ENCODE measurements at regions not wholly inside any gene's neighbourhood (a gene's known extent, or its start where the extent isn't known, plus 50 kb on each side); places are given as distances from the start of the nearest gene placed in this dataset.

DNA sequence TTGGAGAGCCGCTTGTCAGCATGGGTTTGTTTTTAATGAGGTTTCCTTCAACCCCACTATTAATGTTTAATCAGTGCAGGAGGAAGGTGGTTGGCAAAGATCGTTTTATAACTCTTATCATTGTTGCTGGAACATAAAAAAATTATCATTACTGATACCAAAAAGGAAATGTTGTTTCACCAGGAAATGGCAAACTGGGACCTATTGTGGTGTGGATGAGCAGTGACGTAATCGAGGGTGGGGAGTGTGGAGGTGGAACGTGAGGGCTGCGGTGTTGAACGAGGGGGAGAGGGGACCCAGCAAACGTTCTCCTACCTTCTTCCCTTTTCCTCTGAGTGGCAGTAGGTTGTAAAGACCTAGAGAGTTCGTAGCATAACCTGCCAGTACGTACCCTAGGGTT is 71.9 kb upstream of the TOMM7 start:
- DNase-seq (ENCODE audit: low spot score) = no peak
- no peak overlapping the region for H3K27ac ChIP-seq
- TF ChIP-seq, protein P1, sequence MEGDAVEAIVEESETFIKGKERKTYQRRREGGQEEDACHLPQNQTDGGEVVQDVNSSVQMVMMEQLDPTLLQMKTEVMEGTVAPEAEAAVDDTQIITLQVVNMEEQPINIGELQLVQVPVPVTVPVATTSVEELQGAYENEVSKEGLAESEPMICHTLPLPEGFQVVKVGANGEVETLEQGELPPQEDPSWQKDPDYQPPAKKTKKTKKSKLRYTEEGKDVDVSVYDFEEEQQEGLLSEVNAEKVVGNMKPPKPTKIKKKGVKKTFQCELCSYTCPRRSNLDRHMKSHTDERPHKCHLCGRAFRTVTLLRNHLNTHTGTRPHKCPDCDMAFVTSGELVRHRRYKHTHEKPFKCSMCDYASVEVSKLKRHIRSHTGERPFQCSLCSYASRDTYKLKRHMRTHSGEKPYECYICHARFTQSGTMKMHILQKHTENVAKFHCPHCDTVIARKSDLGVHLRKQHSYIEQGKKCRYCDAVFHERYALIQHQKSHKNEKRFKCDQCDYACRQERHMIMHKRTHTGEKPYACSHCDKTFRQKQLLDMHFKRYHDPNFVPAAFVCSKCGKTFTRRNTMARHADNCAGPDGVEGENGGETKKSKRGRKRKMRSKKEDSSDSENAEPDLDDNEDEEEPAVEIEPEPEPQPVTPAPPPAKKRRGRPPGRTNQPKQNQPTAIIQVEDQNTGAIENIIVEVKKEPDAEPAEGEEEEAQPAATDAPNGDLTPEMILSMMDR (conservative IDR thresholded peaks at IDR 0.05; ENCODE audit: low read depth) = no peak
- CTCF ChIA-PET = interaction anchor here (0.6 kb wide), 2 partner anchors 40 to 119 kb away, joined by 3 to 5 read pairs; no protein-coding TSS in a partner anchor
- POLR2A ChIA-PET (ENCODE audit: low non-redundant PET) = no interaction called here

DNA sequence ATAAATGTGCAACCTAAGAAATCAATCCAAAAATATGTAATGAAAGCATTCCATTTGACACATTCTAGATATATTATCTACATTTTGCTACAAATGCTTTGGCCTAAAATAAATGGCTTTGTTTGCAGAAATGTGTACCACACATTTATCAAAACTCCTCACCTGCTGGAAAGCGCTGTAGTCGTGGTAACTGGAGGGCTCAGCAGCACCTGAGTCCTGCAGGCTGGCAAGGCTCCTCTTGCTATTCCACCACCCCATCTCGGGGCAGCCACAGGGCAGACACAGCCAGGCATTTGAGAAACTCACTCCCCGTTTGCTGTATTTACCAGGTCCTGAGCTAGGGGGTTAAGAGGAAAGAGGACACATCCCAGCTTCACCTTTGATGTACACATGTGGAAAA is 68.1 kb upstream of the TOMM7 start:
- no peak overlapping the region for H3K27ac ChIP-seq
- DNase-seq (ENCODE audit: low spot score) = no peak
- ChIA-PET POLR2A (ENCODE audit: low non-redundant PET) (interaction anchor here (0.6 kb wide), 1 partner anchor 45 kb away, joined by 3 read pairs; no protein-coding TSS in a partner anchor), CTCF (no interaction called here)
- TF ChIP-seq, protein P1 (conservative IDR thresholded peaks at IDR 0.05; ENCODE audit: low read depth) = no peak

DNA sequence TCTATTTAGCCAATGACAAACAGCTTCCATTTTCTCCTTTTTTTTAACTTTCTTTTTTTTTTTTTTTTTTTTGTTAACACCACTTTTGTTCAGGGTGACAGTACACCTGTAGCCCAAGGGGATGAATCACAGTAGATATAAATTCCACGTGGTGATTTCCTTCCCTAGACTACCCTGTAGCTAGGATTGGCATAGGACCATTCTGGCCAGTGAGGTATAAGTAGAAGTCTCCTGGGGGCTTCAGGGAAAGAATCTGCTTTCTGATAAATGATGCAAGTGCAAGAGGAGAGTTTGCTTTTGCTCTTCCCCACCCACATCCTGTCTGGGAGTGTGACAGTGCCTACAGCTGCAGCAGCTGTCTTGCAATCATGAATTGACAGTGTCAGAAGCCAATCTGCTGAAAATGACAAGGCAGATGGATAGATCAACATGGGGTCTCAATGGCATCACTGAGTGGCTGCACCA is 63.2 kb upstream of the TOMM7 start:
- TF ChIP-seq, protein P1 (conservative IDR thresholded peaks at IDR 0.05; ENCODE audit: low read depth) = no peak
- no peak for DNase-seq (ENCODE audit: low spot score)
- ChIA-PET CTCF (interaction anchor here (0.6 to 0.8 kb wide), 3 partner anchors 16 to 127 kb away, joined by 3 to 10 read pairs (median 3); no protein-coding TSS in a partner anchor), POLR2A (ENCODE audit: low non-redundant PET) (no interaction called here)
- no peak overlapping the region for H3K27ac ChIP-seq

DNA sequence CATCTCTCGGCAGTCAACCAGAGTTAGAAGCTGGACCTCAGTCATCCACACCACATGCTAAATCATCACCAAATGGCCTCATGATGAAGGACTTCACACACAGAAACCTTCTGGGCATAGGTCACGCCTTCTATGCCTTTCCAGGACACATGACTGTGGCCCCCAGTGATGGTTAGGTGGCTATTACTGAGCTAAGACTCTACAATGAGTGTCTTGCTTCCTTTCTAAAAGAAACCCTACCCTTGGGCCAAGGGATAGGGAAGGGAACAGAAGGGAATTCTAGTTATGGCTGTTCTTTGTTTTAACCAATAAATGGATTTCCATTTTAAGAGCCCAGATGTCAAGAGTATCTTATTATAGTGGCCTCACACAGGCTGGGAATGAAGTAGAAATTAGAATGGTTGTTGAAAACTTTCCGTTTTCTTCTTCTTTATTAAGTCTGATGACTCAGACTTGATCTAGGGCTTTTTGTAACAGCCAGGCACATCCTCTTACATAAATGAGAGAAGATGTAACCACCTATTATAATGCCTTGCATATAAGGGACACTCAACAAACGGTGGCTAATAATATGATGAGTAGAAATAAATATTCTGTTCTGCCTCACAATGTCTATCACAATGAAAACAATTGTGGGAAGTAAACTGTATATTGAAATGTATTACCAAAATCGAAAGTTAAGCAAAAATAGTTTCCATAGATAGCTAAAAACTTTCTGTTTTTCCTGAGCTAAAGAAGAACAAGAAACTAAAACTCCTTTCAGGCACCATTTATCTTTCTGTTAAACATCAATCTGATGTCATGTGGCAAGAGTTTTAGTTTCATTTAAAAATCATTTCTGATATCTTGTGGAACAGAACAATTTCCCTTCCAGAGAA is 62.5 kb upstream of the TOMM7 start:
- TF ChIP-seq, protein P1 (conservative IDR thresholded peaks at IDR 0.05; ENCODE audit: low read depth) = no peak
- H3K27ac ChIP-seq = no peak overlapping the region
- ChIA-PET CTCF (interaction anchor here (0.7 to 0.8 kb wide), 2 partner anchors 17 to 128 kb away, joined by 3 to 10 read pairs; no protein-coding TSS in a partner anchor), POLR2A (ENCODE audit: low non-redundant PET) (no interaction called here)
- no peak for DNase-seq (ENCODE audit: low spot score)

DNA sequence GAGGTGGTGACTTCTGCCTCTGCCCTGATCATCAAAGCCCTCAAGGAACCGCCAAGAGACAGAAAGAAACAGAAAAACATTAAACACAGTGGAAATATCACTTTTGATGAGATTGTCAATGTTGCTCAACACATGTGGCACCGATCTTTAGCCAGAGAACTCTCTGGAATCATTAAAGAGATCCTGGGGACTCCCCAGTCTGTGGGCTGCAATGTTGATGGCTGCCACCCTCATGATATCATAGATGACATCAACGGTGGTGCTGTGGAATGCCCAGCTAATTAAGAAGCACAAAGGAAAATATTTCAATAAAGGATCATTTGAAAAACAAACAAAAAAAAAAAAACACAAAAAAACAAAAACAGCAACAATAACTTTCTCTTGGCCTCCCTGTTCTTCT is 59.5 kb upstream of the TOMM7 start:
- H3K27ac ChIP-seq = no peak overlapping the region
- no peak for DNase-seq (ENCODE audit: low spot score)
- POLR2A ChIA-PET (ENCODE audit: low non-redundant PET) = no interaction called here
- CTCF ChIA-PET = no interaction called here
- TF ChIP-seq, protein P1 (conservative IDR thresholded peaks at IDR 0.05; ENCODE audit: low read depth) = no peak

DNA sequence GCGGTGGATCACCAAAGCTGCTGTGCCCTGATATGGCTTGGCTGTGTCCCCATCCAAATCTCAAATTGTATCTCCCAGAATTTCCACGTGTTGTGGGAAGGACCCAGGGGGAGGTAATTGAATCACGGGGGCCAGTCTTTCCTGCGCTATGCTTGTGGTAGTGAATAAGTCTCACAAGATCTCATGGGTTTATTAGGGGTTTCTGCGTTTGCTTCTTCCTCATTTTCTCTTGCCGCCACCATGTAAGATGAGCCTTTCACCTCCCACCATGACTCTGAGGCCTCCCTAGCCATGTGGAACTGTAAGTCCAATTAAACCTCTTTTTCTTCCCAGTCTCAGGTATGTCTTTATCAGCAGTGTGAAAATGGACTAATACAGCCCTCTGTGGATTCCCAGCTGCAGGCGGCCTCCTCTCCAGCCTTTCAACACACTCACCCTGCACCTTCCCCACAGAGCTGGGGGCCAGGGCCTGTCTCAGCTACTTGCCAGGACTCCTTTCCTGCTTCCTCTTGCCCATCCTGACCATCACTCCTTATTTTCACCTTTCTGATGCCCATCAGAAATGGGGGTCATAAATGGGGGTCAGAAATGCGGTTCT is 57.2 kb upstream of the TOMM7 start:
- TF ChIP-seq, protein P1 (conservative IDR thresholded peaks at IDR 0.05; ENCODE audit: low read depth) = no peak
- CTCF ChIA-PET = no interaction called here
- POLR2A ChIA-PET (ENCODE audit: low non-redundant PET) = no interaction called here
- no peak overlapping the region for H3K27ac ChIP-seq
- DNase-seq (ENCODE audit: low spot score) = no peak
